Activated naive CD4-positive, alpha-beta T cell treated with anti-CD3 and anti-CD28 coated beads, Interleukin-2, amount 50 U/mL, for 72 hours (primary cell): ENCODE measurements at regions not wholly inside any gene's neighbourhood (a gene's known extent, or its start where the extent isn't known, plus 50 kb on each side); places are given as distances from the start of the nearest gene placed in this dataset.

Experiments used
- ATAC-seq, 2 donors: fragments of 150-1000 bp; cut with Tn5 transposase; 2 replicates each; pipeline ENCODE4 v1.10.0; 2021; ENCODE audit warnings: mild to moderate bottlenecking in 2 of 2, moderate library complexity in 2 of 2
- DNase-seq, 2 donors: peaks; one replicate each; pipeline ENCODE4 v3.0.0; 2021 to 2022; ENCODE audit warnings: low spot score in 2 of 2
- H3K27ac Mint-ChIP-seq, 2 donors: one replicate each; pipeline ENCODE4 v1.8.0; 2022; ENCODE audit warnings: mild to moderate bottlenecking in 2 of 2, mixed read lengths in 2 of 2
- H3K36me3 Mint-ChIP-seq, 2 donors: one replicate each; pipeline ENCODE4 v1.8.0; 2022; ENCODE audit warnings: mixed read lengths in 2 of 2
- H3K9me3 Mint-ChIP-seq, 2 donors: one replicate each; pipeline ENCODE4 v1.8.0; 2022; ENCODE audit warnings: mixed read lengths in 2 of 2

GRCh38 chr9:81237565-81238231 is 451.6 kb downstream of the TLE1 start:
- Mint-ChIP-seq H3K36me3 (no peaks in the 10 kb centered on the region), H3K27ac (no peak overlapping the region), H3K9me3 (peaks cover 6 to 11% of the 10 kb centered on the region in 2 donors)
- DNase-seq (no peak), ATAC-seq (no peak)

GRCh38 chr9:81234924-81235610 is 454.3 kb downstream of the TLE1 start:
- ATAC-seq = no peak
- Mint-ChIP-seq H3K9me3 (peaks cover 6 to 11% of the 10 kb centered on the region in 2 donors), H3K27ac (no peak overlapping the region), H3K36me3 (no peaks in the 10 kb centered on the region)
- no peak for DNase-seq

GRCh38 chr9:81231011-81231410 is 458.3 kb downstream of the TLE1 start:
- Mint-ChIP-seq H3K27ac (no peak overlapping the region), H3K36me3 (no peaks in the 10 kb centered on the region), H3K9me3 (peaks cover 0 to 6% of the 10 kb centered on the region in 2 donors)
- DNase-seq = no peak
- ATAC-seq = no peak

- DNase-seq (no peak), ATAC-seq (no peak)
- H3K36me3 Mint-ChIP-seq = no peaks in the 10 kb centered on the region
- H3K27ac Mint-ChIP-seq = no peak overlapping the region
- H3K9me3 Mint-ChIP-seq = peaks cover 0 to 4% of the 10 kb centered on the region in 2 donors
These were observed 461.7 kb downstream of the TLE1 start for GRCh38 chr9:81227507-81228245.

GRCh38 chr9:81225596-81225995 is 463.8 kb downstream of the TLE1 start:
- Mint-ChIP-seq H3K27ac (no peak overlapping the region), H3K36me3 (no peaks in the 10 kb centered on the region), H3K9me3 (peaks cover 0 to 4% of the 10 kb centered on the region in 2 donors)
- DNase-seq = no peak
- ATAC-seq = no peak

- Mint-ChIP-seq H3K27ac (no peak overlapping the region), H3K9me3 (peaks cover 0 to 4% of the 10 kb centered on the region in 2 donors), H3K36me3 (no peaks in the 10 kb centered on the region)
- DNase-seq (no peak), ATAC-seq (no peak)
These were observed 464.9 kb downstream of the TLE1 start for GRCh38 chr9:81224166-81225081.

GRCh38 chr9:81214975-81215374 is 474.4 kb downstream of the TLE1 start:
- H3K36me3 Mint-ChIP-seq = peaks cover 0 to 7% of the 10 kb centered on the region in 2 donors
- DNase-seq = no peak
- H3K27ac Mint-ChIP-seq = no peak overlapping the region
- no peak for ATAC-seq
- H3K9me3 Mint-ChIP-seq = peaks cover 14 to 22% of the 10 kb centered on the region in 2 donors

GRCh38 chr9:81213456-81213855 is 475.9 kb downstream of the TLE1 start:
- no peak overlapping the region for H3K27ac Mint-ChIP-seq
- DNase-seq (no peak), ATAC-seq (no peak)

GRCh38 chr9:81211741-81212140 is 477.6 kb downstream of the TLE1 start:
- peaks cover 10 to 13% of the 10 kb centered on the region in 2 donors for H3K9me3 Mint-ChIP-seq
- H3K27ac Mint-ChIP-seq = no peak overlapping the region
- no peak for DNase-seq
- no peaks in the 10 kb centered on the region for H3K36me3 Mint-ChIP-seq
- ATAC-seq = no peak

More at GRCh38 chr9:81213456-81213855, 475.9 kb downstream of the TLE1 start:
- peaks cover 0 to 7% of the 10 kb centered on the region in 2 donors for H3K36me3 Mint-ChIP-seq
- peaks cover 14 to 20% of the 10 kb centered on the region in 2 donors for H3K9me3 Mint-ChIP-seq

- Mint-ChIP-seq H3K36me3 (no peaks in the 10 kb centered on the region), H3K27ac (no peak overlapping the region), H3K9me3 (peaks cover 16% of the 10 kb centered on the region in 2 donors)
- ATAC-seq (no peak), DNase-seq (no peak)
These were observed 481.7 kb downstream of the TLE1 start for GRCh38 chr9:81207651-81208050.

- ATAC-seq (no peak), DNase-seq (no peak)
- no peak overlapping the region for H3K27ac Mint-ChIP-seq
- peaks cover 0 to 4% of the 10 kb centered on the region in 2 donors for H3K36me3 Mint-ChIP-seq
- peaks cover 7 to 21% of the 10 kb centered on the region in 2 donors for H3K9me3 Mint-ChIP-seq
These were observed 487.1 kb downstream of the TLE1 start for GRCh38 chr9:81202292-81202691.

GRCh38 chr9:81195206-81195605 is 494.1 kb downstream of the TLE1 start:
- no peak overlapping the region for H3K27ac Mint-ChIP-seq

GRCh38 chr9:81193362-81194339 is 495.7 kb downstream of the TLE1 start:
- peaks cover 5 to 14% of the 10 kb centered on the region in 2 donors for H3K9me3 Mint-ChIP-seq
- no peak overlapping the region for H3K27ac Mint-ChIP-seq
- peaks cover 0 to 8% of the 10 kb centered on the region in 2 donors for H3K36me3 Mint-ChIP-seq
- no peak for ATAC-seq
- DNase-seq = no peak

More at GRCh38 chr9:81195206-81195605, 494.1 kb downstream of the TLE1 start:
- DNase-seq (no peak), ATAC-seq (no peak)
- Mint-ChIP-seq H3K9me3 (peaks cover 5 to 20% of the 10 kb centered on the region in 2 donors), H3K36me3 (peaks cover 0 to 8% of the 10 kb centered on the region in 2 donors)

GRCh38 chr9:81191222-81191621 is 498.1 kb downstream of the TLE1 start:
- DNase-seq (no peak), ATAC-seq (no peak)
- Mint-ChIP-seq H3K36me3 (peaks cover 0 to 4% of the 10 kb centered on the region in 2 donors), H3K27ac (no peak overlapping the region), H3K9me3 (peaks cover 5 to 6% of the 10 kb centered on the region in 2 donors)

GRCh38 chr9:81190659-81191058 is 498.7 kb downstream of the TLE1 start:
- DNase-seq = no peak
- Mint-ChIP-seq H3K27ac (no peak overlapping the region), H3K9me3 (peaks cover 5 to 6% of the 10 kb centered on the region in 2 donors), H3K36me3 (peaks cover 0 to 4% of the 10 kb centered on the region in 2 donors)
- no peak for ATAC-seq
